Stomach (tissue), 8 donors: ENCODE measurements at regions not wholly inside any gene's neighbourhood (a gene's known extent, or its start where the extent isn't known, plus 50 kb on each side); places are given as distances from the start of the nearest gene placed in this dataset.
A peak's percentile ranks its signal among the peaks of the same experiment; 100 is the strongest.
"Not testable (repeated sequence)": the region's sequence is repeated elsewhere in the genome, so short reads cannot be mapped to it uniquely, and the experiment has no call there.

Experiments used
- DNase-seq, 2 donors: peaks; one replicate each; pipeline versions ENCODE4 v3.0.0 to v3.0.0-alpha.2; 2013 to 2019
- H3K27ac ChIP-seq, 5 donors: fragments of 200-600 bp in 4 of 5; sonication (generic) in 4 of 5; one replicate each; pipeline ENCODE4 v1.5.1; 2013 to 2019; ENCODE audit warnings: mild to moderate bottlenecking in 1 of 5, moderate library complexity in 1 of 5
- H3K27me3 ChIP-seq, 3 donors: fragments of 200-600 bp; sonication (generic); one replicate each; pipeline ENCODE4 v1.5.1; 2017 to 2019; ENCODE audit warnings: mixed run types in 1 of 3
- H3K36me3 ChIP-seq, 4 donors: fragments of 200-600 bp; sonication (generic); 1 replicate in 3 of 4; 2 replicates in 1 of 4; pipeline ENCODE4 v1.5.1; 2016 to 2019
- H3K4me1 ChIP-seq, 4 donors: fragments of 200-600 bp; sonication (generic); one replicate each; pipeline ENCODE4 v1.5.1; 2016 to 2019
- H3K4me3 ChIP-seq, 4 donors: fragments of 200-600 bp; sonication (generic) in 3 of 4; one replicate each; pipeline ENCODE4 v1.5.1; 2016 to 2019; ENCODE audit warnings: mild to moderate bottlenecking in 1 of 4
- H3K9me3 ChIP-seq, 4 donors: fragments of 200-600 bp; sonication (generic); one replicate each; pipeline ENCODE4 v1.5.1; 2016 to 2019
- CTCF ChIP-seq, 7 experiments: fragments of 450-650 bp in 4 of 7; fragments of 200-600 bp in 3 of 7; sonication (generic) in 3 of 7; IDR thresholded peaks; one replicate each; pipeline ENCODE4 v1.5.1; 2016 to 2019; ENCODE audit warnings: antibody characterized with exemption in 7 of 7, control low read depth in 2 of 7, mild to moderate bottlenecking in 1 of 7
- EP300 ChIP-seq: sonication (generic); formaldehyde crosslinking; IDR thresholded peaks from one replicate; pipeline ENCODE4 v1.6.1; 2017; ENCODE audit warnings: antibody characterized with exemption
- POLR2A ChIP-seq, 4 donors: fragments of 450-650 bp; IDR thresholded peaks; one replicate each; pipeline ENCODE4 v1.6.1; 2016; ENCODE audit warnings: antibody characterized with exemption in 4 of 4, control low read depth in 2 of 4, mild to moderate bottlenecking in 1 of 4, moderate library complexity in 1 of 4
- POLR2AphosphoS5 ChIP-seq, 3 donors: sonication (generic); formaldehyde crosslinking; IDR thresholded peaks; one replicate each; pipeline ENCODE4 v1.6.1; 2016; ENCODE audit warnings: antibody characterized with exemption in 3 of 3
- WGBS, 5 donors: extraction: QIAGEN DNeasy Blood & Tissue Kit in 3 of 5; methylation state at CpG; one replicate each; pipeline versions ENCODE4 v1.1.5 to v1.1.7; 2013 to 2018; 5-methylcytosine and 5-hydroxymethylcytosine counted together
- intact Hi-C: fragments of 100-400 bp; cut with DNase I; formaldehyde crosslinking; loops from one replicate; pipeline ENCODE4 v1.15.1; 2023; ENCODE audit warnings: low total_unique reads
- donor health status: healthy with polysubstance abuse.
- donor health status: Bipolar disorder and iron deficiency.
- donor health status: healthy.

GRCh38 chr6:27825025-27825793 is 87.0 kb downstream of the OR2B2 start:
- intact Hi-C loops, result no loop called here
- Histone ChIP-seq H3K36me3 (no peaks in the 10 kb centered on the region), H3K9me3 (peaks cover 0 to 7% (median 2%) of the 10 kb centered on the region in 4 donors), H3K27me3 (peaks cover 0 to 33% (median 0%) of the 10 kb centered on the region in 3 donors), H3K4me3 (peak overlapping the region; percentile 37 to 57 (median 46)), H3K27ac (peak overlapping the region; percentile 4 to 92 (median 79)), H3K4me1 (peaks cover 0 to 34% (median 7%) of the 10 kb centered on the region in 4 donors)
- DNase-seq, result peak in 1 of 2 donors; percentile 35
- TF ChIP-seq POLR2AphosphoS5 (IDR thresholded peaks at IDR 0.05) (no peak), POLR2A (IDR thresholded peaks at IDR 0.05) (no peak), EP300 (no peak)
- 32 to 45% (median 39%) methylated on average over 7 of the region's 7 CpGs for WGBS, 5 donors

GRCh38 chr6:27824211-27825024 is 87.8 kb downstream of the OR2B2 start:
- peak in 1 of 2 donors; percentile 74 for DNase-seq
- Histone ChIP-seq H3K27me3 (peaks cover 0 to 34% (median 0%) of the 10 kb centered on the region in 3 donors), H3K4me1 (peaks cover 0 to 26% (median 2%) of the 10 kb centered on the region in 4 donors), H3K27ac (peak overlapping the region; percentile 78 to 92 (median 79)), H3K4me3 (peak overlapping the region; percentile 37 to 57 (median 46))
- H3K36me3 ChIP-seq, intact Hi-C loops, H3K9me3 ChIP-seq: not testable (repeated sequence)
- 2 to 8% (median 4%) methylated on average over 25 to 32 of the region's 53 CpGs for WGBS, 5 donors

GRCh38 chr6:27823714-27824210 is 88.4 kb downstream of the OR2B2 start:
- H3K4me3 ChIP-seq, result peak overlapping the region; percentile 29 to 57 (median 46)

GRCh38 chr6:27816906-27817305 is 95.3 kb downstream of the OR2B2 start:
- 90 to 94% (median 93%) methylated on average over 3 of the region's 3 CpGs for WGBS, 5 donors
- DNase-seq, result no peak
- TF ChIP-seq POLR2AphosphoS5 (IDR thresholded peaks at IDR 0.05) (no peak), EP300 (no peak), CTCF (IDR thresholded peaks at IDR 0.05) (no peak), POLR2A (IDR thresholded peaks at IDR 0.05) (no peak)
- no peaks in the 10 kb centered on the region for H3K9me3 ChIP-seq
- H3K27me3 ChIP-seq, result peaks cover 0 to 48% (median 0%) of the 10 kb centered on the region in 3 donors
- H3K4me1 ChIP-seq, result peaks cover 0 to 14% (median 5%) of the 10 kb centered on the region in 4 donors
- no peaks in the 10 kb centered on the region for H3K36me3 ChIP-seq
- H3K4me3 ChIP-seq, result no peak overlapping the region
- no peak overlapping the region for H3K27ac ChIP-seq
- intact Hi-C loops, result no loop called here

More at GRCh38 chr6:27823714-27824210, 88.4 kb downstream of the OR2B2 start:
- H3K9me3 ChIP-seq, H3K36me3 ChIP-seq, intact Hi-C loops: not testable (repeated sequence)
- Histone ChIP-seq H3K4me1 (peaks cover 0 to 26% (median 2%) of the 10 kb centered on the region in 4 donors), H3K27me3 (peaks cover 0 to 41% (median 0%) of the 10 kb centered on the region in 3 donors), H3K27ac (peak overlapping the region; percentile 52 to 87 (median 79))
- 1 to 4% (median 1%) methylated on average over 19 to 27 of the region's 31 CpGs for WGBS, 5 donors
- peak; percentile 70 to 87 for DNase-seq
- TF ChIP-seq POLR2AphosphoS5 (IDR thresholded peaks at IDR 0.05), result peak in 2 of 3 donors; percentile 83 to 92

- peak; percentile 79 to 97 for DNase-seq
- 2 to 3% (median 3%) methylated on average over 26 to 40 of the region's 40 CpGs for WGBS, 5 donors
- H3K36me3 ChIP-seq, result no peaks in the 10 kb centered on the region
- H3K4me3 ChIP-seq, result peak overlapping the region; percentile 34 to 43 (median 41)
- H3K27me3 ChIP-seq, result peaks cover 0 to 39% (median 0%) of the 10 kb centered on the region in 3 donors
- intact Hi-C loops, result no loop called here
- peak overlapping the region; percentile 14 to 74 (median 40) for H3K27ac ChIP-seq
- peaks cover 0 to 29% (median 13%) of the 10 kb centered on the region in 4 donors for H3K4me1 ChIP-seq
- H3K9me3 ChIP-seq, result no peaks in the 10 kb centered on the region
- TF ChIP-seq POLR2AphosphoS5 (IDR thresholded peaks at IDR 0.05) (peak in 2 of 3 donors; percentile 80 to 86), POLR2A (IDR thresholded peaks at IDR 0.05) (peak in 1 of 4 donors; percentile 72), CTCF (IDR thresholded peaks at IDR 0.05) (no peak)
Observed at GRCh38 chr6:27814665-27815424, 97.4 kb downstream of the OR2B2 start.

GRCh38 chr6:27814415-27814664 is 97.9 kb downstream of the OR2B2 start:
- peaks cover 0 to 33% (median 17%) of the 10 kb centered on the region in 4 donors for H3K4me1 ChIP-seq
- peaks cover 0 to 37% (median 0%) of the 10 kb centered on the region in 3 donors for H3K27me3 ChIP-seq
- H3K27ac ChIP-seq, result peak overlapping the region; percentile 14 to 74 (median 40)

More at GRCh38 chr6:27814415-27814664, 97.9 kb downstream of the OR2B2 start:
- DNase-seq, H3K9me3 ChIP-seq, H3K36me3 ChIP-seq, intact Hi-C loops: not testable (repeated sequence)
- 0 to 6% (median 0%) methylated on average over 1 to 6 of the region's 24 CpGs for WGBS, 5 donors
- peak overlapping the region; percentile 34 to 43 (median 41) for H3K4me3 ChIP-seq
